ENCODE measurements at regions not wholly inside any gene's neighbourhood (a gene's known extent, or its start where the extent isn't known, plus 50 kb on each side); places are given as distances from the start of the nearest gene placed in this dataset.

- Histone ChIP-seq H3K9me3 (replicated peaks in 1 of 2; ENCODE audit: control insufficient read depth in 2 of 2, insufficient read depth in 1 of 2, low read depth in 1 of 2, low read length in 2 of 2) (no peaks in the 10 kb centered on the region), H3K18ac (ENCODE audit: low read length) (no peak overlapping the region), H3K36me3 (replicated peaks in 1 of 2; ENCODE audit: control insufficient read depth in 2 of 2, insufficient read depth in 2 of 2, low read length in 2 of 2) (no peaks in the 10 kb centered on the region), H2BK120ac (ENCODE audit: low read depth, low read length) (no peak overlapping the region), H2AFZ (ENCODE audit: low read length) (no peak overlapping the region), H2BK12ac (ENCODE audit: low read length) (no peak overlapping the region), H3K23ac (ENCODE audit: low read depth, low read length, poor library complexity) (no peak overlapping the region), H2AK5ac (ENCODE audit: low read depth, low read length) (no peak overlapping the region), H3K9ac (ENCODE audit: low read depth, low read length, poor library complexity) (no peak overlapping the region), H2BK15ac (ENCODE audit: low read length) (no peak overlapping the region), H3K4me2 (ENCODE audit: insufficient read depth, low read length, poor library complexity, severe bottlenecking) (no peak overlapping the region), H3K14ac (ENCODE audit: low read length) (no peak overlapping the region), H3K27me3 (ENCODE audit: control insufficient read depth in 3 of 3, insufficient read depth in 3 of 3, low read depth in 1 of 3, low read length in 3 of 3) (no peaks in the 10 kb centered on the region), H4K91ac (ENCODE audit: low read depth, low read length, poor library complexity) (no peak overlapping the region), H3K4me1 (ENCODE audit: control insufficient read depth in 2 of 2, insufficient read depth in 1 of 2, low read depth in 1 of 2, low read length in 2 of 2) (peaks cover 0 to 1% of the 10 kb centered on the region in 2 donors), H2BK5ac (ENCODE audit: low read length) (no peak overlapping the region), H4K8ac (ENCODE audit: low read depth, low read length) (no peak overlapping the region), H3K4me3 (ENCODE audit: low read length in 2 of 2) (no peak overlapping the region), H3K79me1 (ENCODE audit: low read depth, low read length) (no peaks in the 10 kb centered on the region), H3K4ac (ENCODE audit: low read length) (no peak overlapping the region), H3K27ac (replicated peaks; ENCODE audit: low read length) (no peak overlapping the region)
- WGBS, 2 donors (ENCODE audit: extremely low coverage in 2 of 2, insufficient read length in 2 of 2, insufficient replicate concordance in 1 of 2) = no CpG with 5 or more reads among the region's 2 CpGs
- DNase-seq (ENCODE audit: low spot score) = no peak
These were observed 368.6 kb downstream of the CHSY3 start for GRCh38 chr5:130272837-130273236.

- no peak overlapping the region for H4K91ac ChIP-seq (ENCODE audit: low read depth, low read length, poor library complexity)
- H2BK5ac ChIP-seq (ENCODE audit: low read length) = no peak overlapping the region
- no peak overlapping the region for H3K23ac ChIP-seq (ENCODE audit: low read depth, low read length, poor library complexity)
These were observed 366.5 kb downstream of the CHSY3 start for GRCh38 chr5:130270786-130271185.

GRCh38 chr5:130268489-130268888 is 364.2 kb downstream of the CHSY3 start:
- no peak overlapping the region for H3K14ac ChIP-seq (ENCODE audit: low read length)
- WGBS, 2 donors (ENCODE audit: extremely low coverage in 2 of 2, insufficient read length in 2 of 2, insufficient replicate concordance in 1 of 2) = no CpG with 5 or more reads among the region's 2 CpGs
- H2BK5ac ChIP-seq (ENCODE audit: low read length) = no peak overlapping the region
- no peak overlapping the region for H2BK12ac ChIP-seq (ENCODE audit: low read length)
- H3K4me1 ChIP-seq (ENCODE audit: control insufficient read depth in 2 of 2, insufficient read depth in 1 of 2, low read depth in 1 of 2, low read length in 2 of 2) = no peaks in the 10 kb centered on the region
- no peak overlapping the region for H3K4me3 ChIP-seq (ENCODE audit: low read length in 2 of 2)
- H3K27me3 ChIP-seq (ENCODE audit: control insufficient read depth in 3 of 3, insufficient read depth in 3 of 3, low read depth in 1 of 3, low read length in 3 of 3) = no peaks in the 10 kb centered on the region
- no peak overlapping the region for H3K18ac ChIP-seq (ENCODE audit: low read length)
- no peak overlapping the region for H3K9ac ChIP-seq (ENCODE audit: low read depth, low read length, poor library complexity)
- H3K4me2 ChIP-seq (ENCODE audit: insufficient read depth, low read length, poor library complexity, severe bottlenecking) = no peak overlapping the region
- H2BK120ac ChIP-seq (ENCODE audit: low read depth, low read length) = no peak overlapping the region
- no peak overlapping the region for H2AK5ac ChIP-seq (ENCODE audit: low read depth, low read length)
- no peak overlapping the region for H4K91ac ChIP-seq (ENCODE audit: low read depth, low read length, poor library complexity)
- no peak overlapping the region for H4K8ac ChIP-seq (ENCODE audit: low read depth, low read length)
- no peak overlapping the region for H2AFZ ChIP-seq (ENCODE audit: low read length)
- H3K9me3 ChIP-seq (replicated peaks in 1 of 2; ENCODE audit: control insufficient read depth in 2 of 2, insufficient read depth in 1 of 2, low read depth in 1 of 2, low read length in 2 of 2) = no peaks in the 10 kb centered on the region
- DNase-seq (ENCODE audit: low spot score) = no peak
- H2BK15ac ChIP-seq (ENCODE audit: low read length) = no peak overlapping the region
- no peak overlapping the region for H3K23ac ChIP-seq (ENCODE audit: low read depth, low read length, poor library complexity)
- no peaks in the 10 kb centered on the region for H3K79me1 ChIP-seq (ENCODE audit: low read depth, low read length)
- no peaks in the 10 kb centered on the region for H3K36me3 ChIP-seq (replicated peaks in 1 of 2; ENCODE audit: control insufficient read depth in 2 of 2, insufficient read depth in 2 of 2, low read length in 2 of 2)
- H3K27ac ChIP-seq (replicated peaks; ENCODE audit: low read length) = no peak overlapping the region
- H3K4ac ChIP-seq (ENCODE audit: low read length) = no peak overlapping the region

More at GRCh38 chr5:130270786-130271185, 366.5 kb downstream of the CHSY3 start:
- Histone ChIP-seq H3K27ac (replicated peaks; ENCODE audit: low read length) (no peak overlapping the region), H3K18ac (ENCODE audit: low read length) (no peak overlapping the region), H2BK120ac (ENCODE audit: low read depth, low read length) (no peak overlapping the region), H3K27me3 (ENCODE audit: control insufficient read depth in 3 of 3, insufficient read depth in 3 of 3, low read depth in 1 of 3, low read length in 3 of 3) (no peaks in the 10 kb centered on the region), H3K9me3 (replicated peaks in 1 of 2; ENCODE audit: control insufficient read depth in 2 of 2, insufficient read depth in 1 of 2, low read depth in 1 of 2, low read length in 2 of 2) (no peaks in the 10 kb centered on the region), H3K14ac (ENCODE audit: low read length) (no peak overlapping the region), H2AK5ac (ENCODE audit: low read depth, low read length) (no peak overlapping the region), H4K8ac (ENCODE audit: low read depth, low read length) (no peak overlapping the region), H3K4ac (ENCODE audit: low read length) (no peak overlapping the region), H2BK15ac (ENCODE audit: low read length) (no peak overlapping the region), H3K9ac (ENCODE audit: low read depth, low read length, poor library complexity) (no peak overlapping the region), H3K79me1 (ENCODE audit: low read depth, low read length) (no peaks in the 10 kb centered on the region), H3K4me3 (ENCODE audit: low read length in 2 of 2) (no peak overlapping the region), H3K4me1 (ENCODE audit: control insufficient read depth in 2 of 2, insufficient read depth in 1 of 2, low read depth in 1 of 2, low read length in 2 of 2) (peaks cover 0 to 1% of the 10 kb centered on the region in 2 donors), H3K4me2 (ENCODE audit: insufficient read depth, low read length, poor library complexity, severe bottlenecking) (no peak overlapping the region), H2AFZ (ENCODE audit: low read length) (no peak overlapping the region), H3K36me3 (replicated peaks in 1 of 2; ENCODE audit: control insufficient read depth in 2 of 2, insufficient read depth in 2 of 2, low read length in 2 of 2) (no peaks in the 10 kb centered on the region), H2BK12ac (ENCODE audit: low read length) (no peak overlapping the region)
- no peak for DNase-seq (ENCODE audit: low spot score)

- Histone ChIP-seq H3K9me3 (replicated peaks in 1 of 2; ENCODE audit: control insufficient read depth in 2 of 2, insufficient read depth in 1 of 2, low read depth in 1 of 2, low read length in 2 of 2) (no peaks in the 10 kb centered on the region), H2BK12ac (ENCODE audit: low read length) (no peak overlapping the region), H3K9ac (ENCODE audit: low read depth, low read length, poor library complexity) (no peak overlapping the region), H4K91ac (ENCODE audit: low read depth, low read length, poor library complexity) (no peak overlapping the region), H2BK15ac (ENCODE audit: low read length) (no peak overlapping the region), H3K36me3 (replicated peaks in 1 of 2; ENCODE audit: control insufficient read depth in 2 of 2, insufficient read depth in 2 of 2, low read length in 2 of 2) (no peaks in the 10 kb centered on the region), H3K4me3 (ENCODE audit: low read length in 2 of 2) (no peak overlapping the region), H3K4me1 (ENCODE audit: control insufficient read depth in 2 of 2, insufficient read depth in 1 of 2, low read depth in 1 of 2, low read length in 2 of 2) (no peaks in the 10 kb centered on the region), H3K27me3 (ENCODE audit: control insufficient read depth in 3 of 3, insufficient read depth in 3 of 3, low read depth in 1 of 3, low read length in 3 of 3) (no peaks in the 10 kb centered on the region), H3K79me1 (ENCODE audit: low read depth, low read length) (no peaks in the 10 kb centered on the region), H3K14ac (ENCODE audit: low read length) (no peak overlapping the region), H2AK5ac (ENCODE audit: low read depth, low read length) (no peak overlapping the region), H4K8ac (ENCODE audit: low read depth, low read length) (no peak overlapping the region), H3K27ac (replicated peaks; ENCODE audit: low read length) (no peak overlapping the region), H2BK120ac (ENCODE audit: low read depth, low read length) (no peak overlapping the region), H2BK5ac (ENCODE audit: low read length) (no peak overlapping the region), H3K23ac (ENCODE audit: low read depth, low read length, poor library complexity) (no peak overlapping the region), H3K18ac (ENCODE audit: low read length) (no peak overlapping the region), H3K4ac (ENCODE audit: low read length) (no peak overlapping the region), H3K4me2 (ENCODE audit: insufficient read depth, low read length, poor library complexity, severe bottlenecking) (no peak overlapping the region), H2AFZ (ENCODE audit: low read length) (no peak overlapping the region)
- no peak for DNase-seq (ENCODE audit: low spot score)
- no CpG with 5 or more reads among the region's 2 CpGs for WGBS, 2 donors (ENCODE audit: extremely low coverage in 2 of 2, insufficient read length in 2 of 2, insufficient replicate concordance in 1 of 2)
These were observed 363.7 kb downstream of the CHSY3 start for GRCh38 chr5:130267926-130268325.

All from neuronal stem cell (in vitro differentiated cells).